C4-2B (cell line): ENCODE measurements at regions not wholly inside any gene's neighbourhood (a gene's known extent, or its start where the extent isn't known, plus 50 kb on each side); places are given as distances from the start of the nearest gene placed in this dataset.

Experiments used
- H3K27ac ChIP-seq: fragments of 450-650 bp; 2 replicates; pipeline ENCODE4 v1.5.1; 2017
- CTCF ChIP-seq: fragments of 450-650 bp; conservative IDR thresholded peaks from 2 replicates; pipeline ENCODE4 v1.5.1; 2017; ENCODE audit warnings: mild to moderate bottlenecking
- ZFX ChIP-seq: fragments of 450-650 bp; IDR thresholded peaks from 2 replicates; pipeline ENCODE4 v1.6.1; 2017

- TF ChIP-seq ZFX: no peak
- no peak for TF ChIP-seq CTCF
- no peak overlapping the region for H3K27ac ChIP-seq
Measured at GRCh38 chr1:22196041-22196440, 53.1 kb upstream of the WNT4 start.

GRCh38 chr1:22196641-22197040 lies 53.7 kb upstream of the WNT4 start:
- no peak overlapping the region for H3K27ac ChIP-seq
- TF ChIP-seq ZFX (no peak), CTCF (no peak)

GRCh38 chr1:22197644-22198043 lies 54.7 kb upstream of the WNT4 start:
- H3K27ac ChIP-seq: no peak overlapping the region
- TF ChIP-seq CTCF: no peak
- no peak for TF ChIP-seq ZFX

GRCh38 chr1:22201023-22201422 lies 58.1 kb upstream of the WNT4 start:
- TF ChIP-seq CTCF (no peak), ZFX (no peak)
- no peak overlapping the region for H3K27ac ChIP-seq

- no peak for TF ChIP-seq CTCF
- no peak for TF ChIP-seq ZFX
- H3K27ac ChIP-seq: no peak overlapping the region
Measured at GRCh38 chr1:22203335-22203734, 60.4 kb upstream of the WNT4 start.

- H3K27ac ChIP-seq: peak overlapping the region; percentile 49
- TF ChIP-seq CTCF (no peak), ZFX (no peak)
Measured at GRCh38 chr1:22204057-22204840, 61.4 kb upstream of the WNT4 start.

GRCh38 chr1:22204989-22205913 lies 62.4 kb upstream of the WNT4 start:
- TF ChIP-seq CTCF (no peak), ZFX (no peak)

More at GRCh38 chr1:22204989-22205913, 62.4 kb upstream of the WNT4 start:
- H3K27ac ChIP-seq: peak overlapping the region; percentile 49
